Cardiac fibroblast (primary cell): ENCODE measurements at regions not wholly inside any gene's neighbourhood (a gene's known extent, or its start where the extent isn't known, plus 50 kb on each side); places are given as distances from the start of the nearest gene placed in this dataset.

Source experiments
- DNase-seq, 2 donors: peaks; one replicate each; pipeline versions ENCODE4 v3.0.0 to v3.0.0-alpha.2; 2010; ENCODE audit warnings: low read depth in 2 of 2
- H3K4me3 ChIP-seq, 2 donors: replicated peaks in 1 of 2; 1 replicate in 1 of 2; 2 replicates in 1 of 2; pipeline ENCODE4 v1.5.1; 2011; ENCODE audit warnings: low read depth in 2 of 2, low read length in 2 of 2, mild to moderate bottlenecking in 2 of 2, moderate library complexity in 1 of 2
- TF ChIP-seq, protein P1 (sequence below): IDR thresholded peaks from one replicate; pipeline ENCODE4 v1.5.1; 2011; ENCODE audit warnings: low read depth, mild to moderate bottlenecking, low read length, inconsistent platforms

DNA sequence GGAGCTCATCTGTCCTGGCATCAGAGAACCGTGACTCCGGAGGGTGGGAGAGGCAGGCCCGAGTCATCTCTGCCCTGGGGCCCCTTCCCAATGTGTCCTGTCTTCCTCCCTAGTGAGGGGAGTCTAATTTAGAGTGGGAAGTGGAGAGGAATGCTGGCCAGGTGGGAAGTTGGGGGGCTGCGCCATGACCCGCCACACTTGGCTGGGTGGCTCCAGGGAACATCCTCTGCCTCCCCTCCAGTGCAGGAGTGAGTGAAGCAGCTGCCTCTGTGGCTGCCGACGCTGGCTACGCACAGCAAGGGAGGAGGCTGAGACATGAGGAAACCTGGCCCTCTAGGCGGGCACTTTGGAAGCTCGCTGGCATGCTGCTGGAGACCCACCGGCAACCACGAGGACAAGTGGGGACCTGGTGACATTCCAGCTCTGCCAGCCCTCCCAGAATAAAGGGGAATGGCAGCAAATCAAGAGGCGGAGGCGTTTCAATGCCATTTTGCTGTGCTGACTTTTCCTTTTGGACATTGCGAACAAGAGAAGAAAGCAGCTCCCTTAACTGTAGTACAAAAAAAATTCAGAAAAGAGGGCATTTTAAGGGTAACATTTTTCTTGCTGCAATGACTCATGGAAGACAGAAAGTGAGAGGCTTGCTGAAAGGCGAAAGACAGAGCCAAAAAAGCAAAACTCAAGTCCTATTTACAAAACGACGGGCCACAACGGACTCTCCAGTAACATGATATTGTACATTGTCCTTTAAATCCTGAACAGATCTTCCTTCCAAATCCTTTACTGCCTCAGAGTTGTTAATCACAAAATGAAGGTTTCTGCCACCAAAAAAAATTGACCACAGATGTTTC is 121.2 kb upstream of the PITRM1 start:
- H3K4me3 ChIP-seq, result no peak overlapping the region
- peak in 1 of 2 donors; percentile 32 for DNase-seq
- TF ChIP-seq, protein P1, sequence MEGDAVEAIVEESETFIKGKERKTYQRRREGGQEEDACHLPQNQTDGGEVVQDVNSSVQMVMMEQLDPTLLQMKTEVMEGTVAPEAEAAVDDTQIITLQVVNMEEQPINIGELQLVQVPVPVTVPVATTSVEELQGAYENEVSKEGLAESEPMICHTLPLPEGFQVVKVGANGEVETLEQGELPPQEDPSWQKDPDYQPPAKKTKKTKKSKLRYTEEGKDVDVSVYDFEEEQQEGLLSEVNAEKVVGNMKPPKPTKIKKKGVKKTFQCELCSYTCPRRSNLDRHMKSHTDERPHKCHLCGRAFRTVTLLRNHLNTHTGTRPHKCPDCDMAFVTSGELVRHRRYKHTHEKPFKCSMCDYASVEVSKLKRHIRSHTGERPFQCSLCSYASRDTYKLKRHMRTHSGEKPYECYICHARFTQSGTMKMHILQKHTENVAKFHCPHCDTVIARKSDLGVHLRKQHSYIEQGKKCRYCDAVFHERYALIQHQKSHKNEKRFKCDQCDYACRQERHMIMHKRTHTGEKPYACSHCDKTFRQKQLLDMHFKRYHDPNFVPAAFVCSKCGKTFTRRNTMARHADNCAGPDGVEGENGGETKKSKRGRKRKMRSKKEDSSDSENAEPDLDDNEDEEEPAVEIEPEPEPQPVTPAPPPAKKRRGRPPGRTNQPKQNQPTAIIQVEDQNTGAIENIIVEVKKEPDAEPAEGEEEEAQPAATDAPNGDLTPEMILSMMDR, result no peak

DNA sequence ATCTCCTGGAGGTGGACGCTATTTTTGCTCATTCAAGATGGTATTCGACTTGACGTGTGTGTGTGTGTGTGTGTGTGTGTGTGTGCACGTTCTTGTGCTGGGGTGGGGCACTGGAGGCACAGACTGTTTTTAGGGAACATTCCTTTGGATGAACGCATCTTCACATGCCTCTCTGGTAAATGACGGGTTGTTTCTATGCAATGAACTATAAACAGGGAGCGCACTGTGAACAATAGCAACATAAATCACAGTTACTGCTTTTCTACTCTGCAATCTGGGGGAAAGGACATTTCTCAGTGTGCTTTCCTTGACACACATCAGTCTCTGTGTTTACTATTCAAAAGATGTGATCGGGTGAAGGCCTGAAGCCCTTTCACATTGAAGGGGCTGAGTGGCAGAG is 120.1 kb upstream of the PITRM1 start:
- TF ChIP-seq, protein P1, result no peak
- no peak overlapping the region for H3K4me3 ChIP-seq
- peak in 1 of 2 donors; percentile 22 for DNase-seq

DNA sequence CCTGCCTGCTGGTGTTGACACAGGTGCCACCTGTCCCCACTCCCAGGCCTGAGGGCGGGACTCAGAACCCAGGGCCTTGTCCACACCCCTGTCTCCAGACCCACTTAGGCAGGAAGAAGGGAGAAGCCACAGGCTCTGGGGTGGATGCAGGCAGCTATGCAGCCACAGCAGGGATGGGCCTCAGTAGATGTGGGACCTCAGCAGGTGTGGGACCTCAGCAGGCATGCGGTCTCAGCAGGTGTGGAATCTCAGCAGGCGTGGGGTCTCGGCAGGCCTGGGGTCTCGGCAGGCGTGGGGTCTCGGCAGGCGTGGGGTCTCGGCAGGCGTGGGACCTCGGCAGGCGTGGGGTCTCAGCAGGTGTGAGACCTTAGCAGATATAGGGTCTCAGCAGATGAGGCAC is 118.0 kb upstream of the PITRM1 start:
- no peak for DNase-seq
- TF ChIP-seq, protein P1, result no peak
- H3K4me3 ChIP-seq, result no peak overlapping the region

DNA sequence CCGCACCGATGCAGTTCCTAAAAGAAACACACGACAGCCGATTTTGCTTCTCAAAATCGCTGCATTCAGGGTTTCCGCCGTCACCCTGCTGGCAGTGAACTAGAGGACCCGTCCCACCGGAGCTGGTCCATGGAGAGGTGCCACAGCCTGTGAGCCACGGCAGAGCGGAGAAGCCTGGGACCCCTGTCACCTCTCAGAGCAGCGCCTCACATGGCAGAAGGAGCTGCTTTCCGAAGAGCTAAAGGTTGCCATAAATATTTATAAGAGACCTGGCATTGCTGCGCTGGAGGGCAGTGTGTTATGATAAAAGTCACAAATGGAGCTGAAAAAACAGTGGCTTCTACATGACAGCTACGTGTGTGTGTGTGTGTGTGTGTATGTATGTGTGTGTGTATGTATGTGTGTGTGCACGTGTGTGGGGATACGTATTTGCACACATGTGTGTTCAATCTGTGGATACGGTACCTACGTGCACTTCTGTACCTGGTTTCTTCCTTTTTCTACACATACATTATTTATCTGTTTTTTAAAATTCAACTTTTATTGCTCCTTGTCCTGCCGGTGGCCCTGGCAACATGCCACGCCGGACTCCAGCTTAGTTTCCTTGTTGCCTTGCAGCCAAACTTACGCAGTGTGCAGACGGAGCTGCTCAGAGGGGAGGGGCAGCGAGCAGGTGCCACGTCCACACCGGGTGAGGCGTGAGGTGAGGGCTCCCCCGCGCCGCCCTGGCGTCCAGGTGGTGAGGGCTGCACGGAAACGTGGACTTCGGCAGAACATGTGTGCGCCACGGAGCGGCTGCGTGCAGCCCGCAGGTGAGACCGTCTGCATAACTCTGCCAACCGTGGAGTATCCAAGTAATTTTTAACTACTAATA is 115.2 kb upstream of the PITRM1 start:
- TF ChIP-seq, protein P1, result no peak
- DNase-seq, result no peak
- H3K4me3 ChIP-seq, result no peak overlapping the region

DNA sequence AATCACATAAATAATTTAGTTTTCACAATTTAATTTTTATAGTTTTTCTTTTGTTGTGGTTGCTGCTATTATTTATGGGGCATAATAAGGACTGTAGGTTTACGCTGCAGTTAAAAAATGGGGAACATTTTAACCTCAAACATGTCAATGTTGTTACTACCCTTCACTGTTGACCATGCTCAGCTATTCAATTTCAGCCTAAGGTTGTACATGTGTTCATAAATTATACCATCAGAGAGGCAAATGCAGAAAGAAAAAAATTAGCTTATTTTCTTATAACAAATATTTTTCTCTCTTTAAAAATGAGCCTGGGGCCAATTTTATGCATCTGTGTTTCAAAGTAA is 110.1 kb upstream of the PITRM1 start:
- H3K4me3 ChIP-seq, result no peak overlapping the region
- DNase-seq, result no peak
- TF ChIP-seq, protein P1, result no peak

DNA sequence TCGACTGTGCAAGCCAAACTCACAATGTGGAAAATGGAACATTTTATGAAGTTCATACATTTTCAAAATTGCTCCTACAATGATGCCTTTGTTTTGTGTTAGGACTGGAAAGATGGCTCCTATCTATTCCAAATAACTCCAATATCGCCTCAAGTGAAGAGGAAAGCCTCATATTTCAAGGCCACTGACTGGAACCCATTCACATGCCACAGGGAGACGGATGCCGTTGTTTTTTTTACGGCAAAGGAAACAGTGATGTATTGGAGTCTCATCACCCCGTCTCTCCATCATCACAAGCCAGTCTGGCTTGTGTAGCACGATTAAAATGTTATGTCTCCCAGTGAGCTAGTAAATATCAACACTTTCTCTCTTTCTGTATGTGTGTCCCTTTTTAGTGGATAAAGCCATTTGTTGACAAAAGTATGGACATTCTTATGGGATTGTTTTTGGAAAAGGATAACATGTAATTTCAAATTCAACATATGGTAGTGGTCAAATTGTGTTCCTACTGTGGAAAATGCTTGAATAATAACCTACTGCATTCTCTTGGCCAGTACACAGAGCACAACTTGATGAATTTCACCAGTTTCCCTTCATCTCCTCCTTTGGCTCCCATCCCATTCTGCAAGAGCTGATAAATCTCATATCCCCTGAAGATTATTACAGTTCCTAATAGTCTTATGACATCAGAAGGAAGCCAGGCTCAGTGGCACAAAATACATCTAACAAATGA is 109.5 kb upstream of the PITRM1 start:
- TF ChIP-seq, protein P1, result no peak
- DNase-seq, result peak in 1 of 2 donors; percentile 48

More for the DNA sequence above, 109.5 kb upstream of the PITRM1 start:
- no peak overlapping the region for H3K4me3 ChIP-seq
